HL-60 (cell line): ENCODE measurements at regions not wholly inside any gene's neighbourhood (a gene's known extent, or its start where the extent isn't known, plus 50 kb on each side); places are given as distances from the start of the nearest gene placed in this dataset.

ENCODE experiments used
- DNase-seq, 2 experiments: peaks; one replicate each; pipeline ENCODE4 v3.0.0-alpha.2; 2010 to 2020; ENCODE audit warnings: low read depth in 1 of 2, low spot score in 1 of 2
- H3K27ac ChIP-seq: fragments of 250-450 bp; sonication (Bioruptor Pico); replicated peaks from 2 replicates; pipeline ENCODE4 v1.5.1; 2020; ENCODE audit warnings: mild to moderate bottlenecking, moderate library complexity
- H3K27me3 ChIP-seq: fragments of 250-450 bp; sonication (Bioruptor Pico); 2 replicates; pipeline ENCODE4 v1.5.1; 2021; ENCODE audit warnings: mild to moderate bottlenecking, moderate library complexity; ENCODE audit not compliant: insufficient read depth, poor library complexity, severe bottlenecking
- H3K4me3 ChIP-seq: replicated peaks from 2 replicates; pipeline ENCODE4 v1.5.1; 2011; ENCODE audit warnings: mild to moderate bottlenecking, control low read depth, low read length; ENCODE audit not compliant: insufficient read depth
- GABPA ChIP-seq: IDR thresholded peaks from 2 replicates; pipeline ENCODE4 v1.6.1; 2012; ENCODE audit warnings: low read depth
- POLR2AphosphoS5 ChIP-seq: IDR thresholded peaks from 2 replicates; pipeline ENCODE4 v1.6.1; 2012; ENCODE audit warnings: low read depth
- REST ChIP-seq: IDR thresholded peaks from 2 replicates; pipeline ENCODE4 v1.6.1; 2012; ENCODE audit warnings: low read depth; ENCODE audit not compliant: insufficient replicate concordance
- SPI1 ChIP-seq: IDR thresholded peaks from 2 replicates; pipeline ENCODE4 v1.6.1; 2012; ENCODE audit warnings: low read depth, mild to moderate bottlenecking, borderline replicate concordance
- TF ChIP-seq, protein P1 (sequence below): IDR thresholded peaks from one replicate; pipeline ENCODE4 v1.5.1; 2011; ENCODE audit warnings: low read length, control low read depth, inconsistent platforms; ENCODE audit not compliant: insufficient read depth

DNA sequence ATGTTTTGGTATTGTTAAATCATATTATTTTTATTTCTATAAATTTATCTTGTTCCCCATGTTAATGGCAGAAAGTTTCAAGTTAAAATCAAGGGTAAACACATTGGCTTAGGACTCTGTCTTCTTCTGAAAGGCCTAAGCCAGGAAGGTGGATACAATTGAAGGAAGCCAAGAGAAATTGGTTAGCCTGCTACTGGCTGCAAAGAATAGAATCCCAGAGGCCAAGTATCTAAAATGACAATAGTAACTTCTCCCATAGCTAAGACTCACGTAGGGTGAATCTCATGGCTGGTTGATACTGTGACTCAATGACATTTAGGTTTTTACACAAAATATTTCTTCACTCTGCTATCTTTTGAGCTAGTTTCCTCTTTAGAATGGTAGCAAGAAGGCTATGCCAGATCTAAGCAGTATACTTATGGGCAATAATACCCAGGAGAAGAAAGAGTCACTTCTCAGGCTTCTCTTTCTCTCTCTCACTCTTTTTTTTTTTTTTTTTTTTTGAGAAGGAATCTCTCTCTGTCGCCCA, 621.5 kb upstream of the TBL1XR1 start:
- DNase-seq = no peak
- no peaks in the 10 kb centered on the region for H3K27me3 ChIP-seq
- H3K27ac ChIP-seq = no peak overlapping the region
- TF ChIP-seq SPI1 (no peak), POLR2AphosphoS5 (no peak), GABPA (no peak), REST (no peak)
- TF ChIP-seq, protein P1, sequence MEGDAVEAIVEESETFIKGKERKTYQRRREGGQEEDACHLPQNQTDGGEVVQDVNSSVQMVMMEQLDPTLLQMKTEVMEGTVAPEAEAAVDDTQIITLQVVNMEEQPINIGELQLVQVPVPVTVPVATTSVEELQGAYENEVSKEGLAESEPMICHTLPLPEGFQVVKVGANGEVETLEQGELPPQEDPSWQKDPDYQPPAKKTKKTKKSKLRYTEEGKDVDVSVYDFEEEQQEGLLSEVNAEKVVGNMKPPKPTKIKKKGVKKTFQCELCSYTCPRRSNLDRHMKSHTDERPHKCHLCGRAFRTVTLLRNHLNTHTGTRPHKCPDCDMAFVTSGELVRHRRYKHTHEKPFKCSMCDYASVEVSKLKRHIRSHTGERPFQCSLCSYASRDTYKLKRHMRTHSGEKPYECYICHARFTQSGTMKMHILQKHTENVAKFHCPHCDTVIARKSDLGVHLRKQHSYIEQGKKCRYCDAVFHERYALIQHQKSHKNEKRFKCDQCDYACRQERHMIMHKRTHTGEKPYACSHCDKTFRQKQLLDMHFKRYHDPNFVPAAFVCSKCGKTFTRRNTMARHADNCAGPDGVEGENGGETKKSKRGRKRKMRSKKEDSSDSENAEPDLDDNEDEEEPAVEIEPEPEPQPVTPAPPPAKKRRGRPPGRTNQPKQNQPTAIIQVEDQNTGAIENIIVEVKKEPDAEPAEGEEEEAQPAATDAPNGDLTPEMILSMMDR = no peak
- H3K4me3 ChIP-seq = no peak overlapping the region

DNA sequence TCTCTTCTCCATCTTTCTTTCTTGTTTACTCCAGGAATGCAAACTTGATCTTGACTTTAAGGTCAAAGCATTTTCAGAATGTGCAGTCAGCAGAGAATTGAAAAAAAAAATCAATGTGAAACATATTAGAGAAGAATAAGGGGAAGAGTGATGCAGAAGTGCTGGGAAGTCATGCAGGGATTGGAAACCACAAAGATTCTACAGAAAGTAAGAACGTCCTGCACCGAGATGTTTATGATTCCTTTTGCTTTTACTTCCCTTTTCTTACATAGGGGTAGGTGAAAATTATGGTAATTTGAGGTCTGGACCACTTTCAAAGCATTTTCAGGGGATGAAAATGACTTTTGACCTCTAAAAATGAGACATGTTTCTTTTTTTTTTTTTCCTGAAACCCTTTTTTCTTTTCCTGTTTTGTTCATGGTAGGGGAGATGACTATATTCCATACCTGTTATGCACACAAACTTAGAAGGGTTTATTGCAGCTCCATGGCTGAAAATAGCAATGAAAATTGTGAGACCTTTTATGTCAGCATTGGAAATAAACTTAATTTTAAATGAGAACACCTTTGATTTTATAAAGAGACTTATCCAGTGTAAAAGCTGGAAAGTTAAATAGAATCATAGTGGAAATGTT, 623.5 kb upstream of the TBL1XR1 start:
- no peak overlapping the region for H3K4me3 ChIP-seq
- H3K27me3 ChIP-seq = no peaks in the 10 kb centered on the region
- H3K27ac ChIP-seq = no peak overlapping the region
- TF ChIP-seq SPI1 = peak; percentile 53; the same call in 1 of the 2 replicates
- TF ChIP-seq, protein P1 = no peak
- TF ChIP-seq GABPA = no peak
- DNase-seq = no peak

DNA sequence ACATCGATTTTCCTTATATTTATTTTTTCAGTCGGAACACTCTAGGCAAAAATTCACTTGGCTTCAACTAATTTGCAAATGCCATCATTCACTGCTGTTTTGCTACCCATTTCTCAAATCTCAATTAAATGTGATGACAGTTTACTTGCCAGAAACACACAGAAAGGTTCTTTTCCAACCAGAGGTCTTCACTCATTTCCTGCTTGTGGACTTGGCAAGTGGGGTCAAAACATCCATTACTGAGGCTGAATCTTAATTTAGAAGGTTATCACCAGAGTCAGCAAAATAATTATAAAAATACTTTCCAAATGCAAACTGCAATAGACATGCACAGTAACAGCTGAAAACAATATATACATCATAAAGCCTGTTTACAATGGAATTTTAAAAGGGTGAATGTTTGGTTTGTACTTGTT, 625.4 kb upstream of the TBL1XR1 start:
- Histone ChIP-seq H3K4me3 (no peak overlapping the region), H3K27ac (no peak overlapping the region), H3K27me3 (no peaks in the 10 kb centered on the region)
- DNase-seq = no peak
- no peak for TF ChIP-seq REST
- TF ChIP-seq GABPA = no peak
- no peak for TF ChIP-seq SPI1
- no peak for TF ChIP-seq POLR2AphosphoS5
- TF ChIP-seq, protein P1 = no peak
